A549 (cell line): ENCODE measurements at regions not wholly inside any gene's neighbourhood (a gene's known extent, or its start where the extent isn't known, plus 50 kb on each side); places are given as distances from the start of the nearest gene placed in this dataset.

Source experiments
- CEBPB ChIP-seq, 2 experiments: fragments of >200 bp in 1 of 2; sonication (Bioruptor Twin) in 1 of 2; formaldehyde crosslinking in 1 of 2; IDR thresholded peaks; 2 replicates each; pipeline ENCODE4 v1.6.1; 2012 to 2016
- CHD2 ChIP-seq: fragments of 150-350 bp; IDR thresholded peaks from 2 replicates; pipeline ENCODE4 v1.6.1; 2014; ENCODE audit warnings: low read length; ENCODE audit not compliant: partially characterized antibody
- HDAC2 ChIP-seq: fragments of 200-600 bp; sonication (generic); IDR thresholded peaks from 2 replicates; pipeline ENCODE4 v1.6.1; 2016
- HOXA7 ChIP-seq: fragments of 250-450 bp; sonication (Bioruptor Pico); IDR thresholded peaks from 2 replicates; pipeline ENCODE4 v1.5.0; 2020; ENCODE audit warnings: mild to moderate bottlenecking, moderate library complexity
- MAFK ChIP-seq: fragments of 450-650 bp; IDR thresholded peaks from 2 replicates; pipeline ENCODE4 v1.6.1; 2014; ENCODE audit not compliant: partially characterized antibody
- RNF2 ChIP-seq: fragments of 200-600 bp; sonication (generic); IDR thresholded peaks from 2 replicates; pipeline ENCODE4 v1.6.1; 2016; ENCODE audit warnings: low read depth, mild to moderate bottlenecking, antibody characterized with exemption, moderate library complexity, borderline replicate concordance
- TP53 ChIP-seq: fragments of 250-450 bp; sonication (Bioruptor Pico); IDR thresholded peaks from 2 replicates; pipeline ENCODE4 v1.5.0; 2021; ENCODE audit warnings: mild to moderate bottlenecking, moderate library complexity
- ZSCAN20 ChIP-seq: fragments of 250-450 bp; sonication (Bioruptor Pico); IDR thresholded peaks from 2 replicates; pipeline ENCODE4 v1.8.0; 2022; ENCODE audit warnings: mild to moderate bottlenecking, moderate library complexity
- TF ChIP-seq, protein P1 (sequence below): fragments of >200 bp; sonication (Bioruptor Twin); formaldehyde crosslinking; IDR thresholded peaks from 3 replicates; pipeline ENCODE4 v1.5.1; 2016
- TF ChIP-seq, protein P2 (sequence below): fragments of 150-350 bp; IDR thresholded peaks from 2 replicates; pipeline ENCODE4 v1.6.1; 2014; ENCODE audit warnings: low read depth, mild to moderate bottlenecking, low read length
- TF ChIP-seq, protein P3 (sequence below): fragments of 200-600 bp; sonication (generic); IDR thresholded peaks from 2 replicates; pipeline ENCODE4 v1.6.1; 2016; ENCODE audit warnings: antibody characterized with exemption, mild to moderate bottlenecking, moderate library complexity
- TF ChIP-seq, protein P4 (sequence below): IDR thresholded peaks from 2 replicates; pipeline ENCODE4 v1.6.1; 2012

DNA sequence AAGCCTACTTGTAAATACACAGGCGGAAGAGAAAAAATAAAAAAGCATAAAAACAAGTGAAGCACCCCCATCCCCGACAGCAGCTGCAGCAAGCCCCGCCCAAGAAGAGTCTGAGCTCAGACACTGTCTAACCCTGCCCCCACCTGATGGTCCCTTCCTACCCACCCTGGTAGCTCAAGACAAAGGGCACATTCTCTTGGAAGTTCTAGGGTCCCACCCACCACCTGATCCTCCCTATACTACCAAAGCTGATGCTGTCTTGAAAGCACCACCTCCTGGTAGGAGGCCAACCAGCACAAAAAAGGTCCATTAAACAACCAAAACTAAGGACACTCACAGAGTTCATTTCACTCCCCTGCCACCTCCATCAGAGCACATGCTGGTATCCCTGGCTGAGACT lies 308.2 kb downstream of the KLHL13 start:
- TF ChIP-seq, protein P1, sequence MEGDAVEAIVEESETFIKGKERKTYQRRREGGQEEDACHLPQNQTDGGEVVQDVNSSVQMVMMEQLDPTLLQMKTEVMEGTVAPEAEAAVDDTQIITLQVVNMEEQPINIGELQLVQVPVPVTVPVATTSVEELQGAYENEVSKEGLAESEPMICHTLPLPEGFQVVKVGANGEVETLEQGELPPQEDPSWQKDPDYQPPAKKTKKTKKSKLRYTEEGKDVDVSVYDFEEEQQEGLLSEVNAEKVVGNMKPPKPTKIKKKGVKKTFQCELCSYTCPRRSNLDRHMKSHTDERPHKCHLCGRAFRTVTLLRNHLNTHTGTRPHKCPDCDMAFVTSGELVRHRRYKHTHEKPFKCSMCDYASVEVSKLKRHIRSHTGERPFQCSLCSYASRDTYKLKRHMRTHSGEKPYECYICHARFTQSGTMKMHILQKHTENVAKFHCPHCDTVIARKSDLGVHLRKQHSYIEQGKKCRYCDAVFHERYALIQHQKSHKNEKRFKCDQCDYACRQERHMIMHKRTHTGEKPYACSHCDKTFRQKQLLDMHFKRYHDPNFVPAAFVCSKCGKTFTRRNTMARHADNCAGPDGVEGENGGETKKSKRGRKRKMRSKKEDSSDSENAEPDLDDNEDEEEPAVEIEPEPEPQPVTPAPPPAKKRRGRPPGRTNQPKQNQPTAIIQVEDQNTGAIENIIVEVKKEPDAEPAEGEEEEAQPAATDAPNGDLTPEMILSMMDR, result no peak
- TF ChIP-seq, protein P2, sequence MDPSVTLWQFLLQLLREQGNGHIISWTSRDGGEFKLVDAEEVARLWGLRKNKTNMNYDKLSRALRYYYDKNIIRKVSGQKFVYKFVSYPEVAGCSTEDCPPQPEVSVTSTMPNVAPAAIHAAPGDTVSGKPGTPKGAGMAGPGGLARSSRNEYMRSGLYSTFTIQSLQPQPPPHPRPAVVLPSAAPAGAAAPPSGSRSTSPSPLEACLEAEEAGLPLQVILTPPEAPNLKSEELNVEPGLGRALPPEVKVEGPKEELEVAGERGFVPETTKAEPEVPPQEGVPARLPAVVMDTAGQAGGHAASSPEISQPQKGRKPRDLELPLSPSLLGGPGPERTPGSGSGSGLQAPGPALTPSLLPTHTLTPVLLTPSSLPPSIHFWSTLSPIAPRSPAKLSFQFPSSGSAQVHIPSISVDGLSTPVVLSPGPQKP, result no peak
- TF ChIP-seq TP53 (CRISPR knock-in tag) (no peak), CEBPB (IDR thresholded peaks at IDR 0.05) (no peak), CHD2 (no peak), MAFK (no peak), HDAC2 (no peak), RNF2 (no peak), ZSCAN20 (CRISPR knock-in tag) (no peak), HOXA7 (no peak)
- TF ChIP-seq, protein P3, sequence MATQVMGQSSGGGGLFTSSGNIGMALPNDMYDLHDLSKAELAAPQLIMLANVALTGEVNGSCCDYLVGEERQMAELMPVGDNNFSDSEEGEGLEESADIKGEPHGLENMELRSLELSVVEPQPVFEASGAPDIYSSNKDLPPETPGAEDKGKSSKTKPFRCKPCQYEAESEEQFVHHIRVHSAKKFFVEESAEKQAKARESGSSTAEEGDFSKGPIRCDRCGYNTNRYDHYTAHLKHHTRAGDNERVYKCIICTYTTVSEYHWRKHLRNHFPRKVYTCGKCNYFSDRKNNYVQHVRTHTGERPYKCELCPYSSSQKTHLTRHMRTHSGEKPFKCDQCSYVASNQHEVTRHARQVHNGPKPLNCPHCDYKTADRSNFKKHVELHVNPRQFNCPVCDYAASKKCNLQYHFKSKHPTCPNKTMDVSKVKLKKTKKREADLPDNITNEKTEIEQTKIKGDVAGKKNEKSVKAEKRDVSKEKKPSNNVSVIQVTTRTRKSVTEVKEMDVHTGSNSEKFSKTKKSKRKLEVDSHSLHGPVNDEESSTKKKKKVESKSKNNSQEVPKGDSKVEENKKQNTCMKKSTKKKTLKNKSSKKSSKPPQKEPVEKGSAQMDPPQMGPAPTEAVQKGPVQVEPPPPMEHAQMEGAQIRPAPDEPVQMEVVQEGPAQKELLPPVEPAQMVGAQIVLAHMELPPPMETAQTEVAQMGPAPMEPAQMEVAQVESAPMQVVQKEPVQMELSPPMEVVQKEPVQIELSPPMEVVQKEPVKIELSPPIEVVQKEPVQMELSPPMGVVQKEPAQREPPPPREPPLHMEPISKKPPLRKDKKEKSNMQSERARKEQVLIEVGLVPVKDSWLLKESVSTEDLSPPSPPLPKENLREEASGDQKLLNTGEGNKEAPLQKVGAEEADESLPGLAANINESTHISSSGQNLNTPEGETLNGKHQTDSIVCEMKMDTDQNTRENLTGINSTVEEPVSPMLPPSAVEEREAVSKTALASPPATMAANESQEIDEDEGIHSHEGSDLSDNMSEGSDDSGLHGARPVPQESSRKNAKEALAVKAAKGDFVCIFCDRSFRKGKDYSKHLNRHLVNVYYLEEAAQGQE, result no peak
- TF ChIP-seq, protein P4, sequence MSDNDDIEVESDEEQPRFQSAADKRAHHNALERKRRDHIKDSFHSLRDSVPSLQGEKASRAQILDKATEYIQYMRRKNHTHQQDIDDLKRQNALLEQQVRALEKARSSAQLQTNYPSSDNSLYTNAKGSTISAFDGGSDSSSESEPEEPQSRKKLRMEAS, result no peak
